Peyer's patch (tissue), 4 donors: ENCODE measurements at regions not wholly inside any gene's neighbourhood (a gene's known extent, or its start where the extent isn't known, plus 50 kb on each side); places are given as distances from the start of the nearest gene placed in this dataset.

ENCODE experiments used
- DNase-seq, 3 donors: peaks; one replicate each; pipeline ENCODE4 v3.0.0-alpha.2; 2017 to 2019
- H3K27ac ChIP-seq, 4 donors: fragments of 200-600 bp; sonication (generic); one replicate each; pipeline ENCODE4 v1.5.1; 2016 to 2019
- H3K27me3 ChIP-seq, 2 donors: fragments of 200-600 bp; sonication (generic); one replicate each; pipeline ENCODE4 v1.5.1; 2019
- H3K36me3 ChIP-seq, 3 donors: fragments of 200-600 bp; sonication (generic); one replicate each; pipeline ENCODE4 v1.5.1; 2016 to 2019
- H3K4me1 ChIP-seq, 4 donors: fragments of 200-600 bp; sonication (generic); one replicate each; pipeline ENCODE4 v1.5.1; 2016 to 2019
- H3K4me3 ChIP-seq, 4 donors: fragments of 200-600 bp; sonication (generic); 1 replicate in 3 of 4; 2 replicates in 1 of 4; pipeline ENCODE4 v1.5.1; 2016 to 2019; ENCODE audit warnings: mild to moderate bottlenecking in 1 of 4
- H3K9me3 ChIP-seq, 4 donors: fragments of 200-600 bp; sonication (generic); one replicate each; pipeline ENCODE4 v1.5.1; 2016 to 2019; ENCODE audit warnings: mild to moderate bottlenecking in 1 of 4
- POLR2A ChIP-seq, 2 donors: fragments of 450-650 bp; IDR thresholded peaks; one replicate each; pipeline ENCODE4 v1.5.1; 2017; ENCODE audit warnings: antibody characterized with exemption in 2 of 2, mild to moderate bottlenecking in 2 of 2, moderate library complexity in 2 of 2
- TF ChIP-seq, protein P1 (sequence below), 6 experiments: fragments of 450-650 bp in 4 of 6; fragments of 200-600 bp in 2 of 6; sonication (generic) in 1 of 6; IDR thresholded peaks; one replicate each; pipeline ENCODE4 v1.5.1; 2017 to 2019; ENCODE audit warnings: antibody characterized with exemption in 6 of 6, mild to moderate bottlenecking in 3 of 6, moderate library complexity in 1 of 6

DNA sequence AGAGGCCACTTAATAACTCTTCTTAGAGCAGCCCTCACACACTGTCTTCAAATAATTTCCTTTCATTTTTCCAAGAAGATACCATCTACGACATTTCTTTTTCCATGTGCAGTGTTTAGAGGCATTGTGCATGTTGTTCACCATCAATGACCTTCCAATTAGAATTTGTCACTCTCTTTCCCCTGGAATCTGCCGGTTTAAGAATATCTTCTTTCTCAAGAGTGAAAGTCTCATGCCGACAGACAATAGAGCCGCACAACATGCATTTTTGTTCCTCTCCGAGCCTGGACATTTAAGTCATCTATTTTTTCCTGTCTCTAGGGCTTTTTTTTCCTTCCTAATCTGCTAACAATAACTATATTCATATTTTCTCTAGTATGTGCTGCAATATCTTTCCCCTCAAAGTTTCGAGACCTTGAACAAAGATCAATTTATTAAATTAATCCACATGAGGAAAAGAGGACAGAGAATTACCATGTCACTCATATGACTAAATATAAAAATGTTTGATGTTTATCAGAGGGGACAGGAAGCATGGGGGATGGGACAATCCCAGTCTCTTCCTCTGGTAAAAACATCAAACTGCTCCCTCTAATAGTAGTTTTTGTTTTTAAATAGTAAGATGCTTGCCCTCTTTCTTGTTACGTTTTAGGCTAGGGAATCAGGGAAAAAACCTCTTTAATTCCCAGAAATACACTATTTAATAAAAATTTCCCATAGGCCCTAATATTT is 893.4 kb downstream of the C6orf118 start:
- Histone ChIP-seq H3K9me3 (no peaks in the 10 kb centered on the region), H3K4me3 (no peak overlapping the region), H3K4me1 (no peaks in the 10 kb centered on the region), H3K36me3 (no peaks in the 10 kb centered on the region), H3K27me3 (no peaks in the 10 kb centered on the region), H3K27ac (no peak overlapping the region)
- TF ChIP-seq, protein P1, sequence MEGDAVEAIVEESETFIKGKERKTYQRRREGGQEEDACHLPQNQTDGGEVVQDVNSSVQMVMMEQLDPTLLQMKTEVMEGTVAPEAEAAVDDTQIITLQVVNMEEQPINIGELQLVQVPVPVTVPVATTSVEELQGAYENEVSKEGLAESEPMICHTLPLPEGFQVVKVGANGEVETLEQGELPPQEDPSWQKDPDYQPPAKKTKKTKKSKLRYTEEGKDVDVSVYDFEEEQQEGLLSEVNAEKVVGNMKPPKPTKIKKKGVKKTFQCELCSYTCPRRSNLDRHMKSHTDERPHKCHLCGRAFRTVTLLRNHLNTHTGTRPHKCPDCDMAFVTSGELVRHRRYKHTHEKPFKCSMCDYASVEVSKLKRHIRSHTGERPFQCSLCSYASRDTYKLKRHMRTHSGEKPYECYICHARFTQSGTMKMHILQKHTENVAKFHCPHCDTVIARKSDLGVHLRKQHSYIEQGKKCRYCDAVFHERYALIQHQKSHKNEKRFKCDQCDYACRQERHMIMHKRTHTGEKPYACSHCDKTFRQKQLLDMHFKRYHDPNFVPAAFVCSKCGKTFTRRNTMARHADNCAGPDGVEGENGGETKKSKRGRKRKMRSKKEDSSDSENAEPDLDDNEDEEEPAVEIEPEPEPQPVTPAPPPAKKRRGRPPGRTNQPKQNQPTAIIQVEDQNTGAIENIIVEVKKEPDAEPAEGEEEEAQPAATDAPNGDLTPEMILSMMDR (IDR thresholded peaks at IDR 0.05), result no peak
- no peak for TF ChIP-seq POLR2A (IDR thresholded peaks at IDR 0.05)
- no peak for DNase-seq

DNA sequence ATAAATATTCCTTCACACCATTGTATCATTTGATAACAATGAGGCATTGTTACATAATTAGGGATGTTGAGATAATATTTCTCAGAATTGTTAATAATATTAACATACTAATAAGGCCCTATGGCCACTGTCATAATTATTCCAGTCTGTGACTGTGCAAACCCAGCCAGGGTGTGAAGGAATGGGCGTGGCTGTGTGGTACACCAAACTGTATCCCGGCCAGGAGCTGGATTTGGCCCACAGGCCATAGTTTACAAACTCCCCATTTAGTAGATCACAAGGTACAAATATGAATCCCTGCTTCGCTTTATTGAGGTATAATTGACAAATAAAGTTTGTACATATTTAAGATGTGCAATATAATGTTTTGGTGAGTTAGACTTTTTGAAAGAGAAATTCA is 894.7 kb downstream of the C6orf118 start:
- no peaks in the 10 kb centered on the region for H3K27me3 ChIP-seq
- TF ChIP-seq, protein P1 (IDR thresholded peaks at IDR 0.05), result no peak
- TF ChIP-seq POLR2A (IDR thresholded peaks at IDR 0.05), result no peak
- H3K36me3 ChIP-seq, result no peaks in the 10 kb centered on the region
- H3K27ac ChIP-seq, result no peak overlapping the region
- DNase-seq, result no peak
- H3K4me3 ChIP-seq, result no peak overlapping the region
- no peaks in the 10 kb centered on the region for H3K9me3 ChIP-seq
- no peaks in the 10 kb centered on the region for H3K4me1 ChIP-seq

DNA sequence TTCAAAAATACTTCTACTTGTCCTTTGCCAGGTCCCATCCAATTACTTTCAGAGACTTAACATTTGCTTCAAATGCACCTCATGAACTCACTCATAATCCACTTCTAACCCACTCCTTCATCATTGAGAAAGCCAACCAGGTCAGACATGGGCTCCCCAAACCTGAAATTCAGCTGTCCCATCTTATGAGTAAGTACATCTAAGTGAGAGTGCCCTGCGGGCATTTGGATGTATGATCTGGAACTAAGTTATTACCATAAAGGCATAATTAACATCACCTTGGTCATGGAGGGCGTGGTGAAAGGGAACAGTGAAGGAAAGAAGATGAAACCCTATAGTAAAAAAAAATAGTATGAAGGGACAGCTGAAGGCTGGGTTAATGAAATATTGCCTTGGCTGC is 896.8 kb downstream of the C6orf118 start:
- H3K4me1 ChIP-seq, result no peaks in the 10 kb centered on the region
- no peak for DNase-seq
- no peak for TF ChIP-seq POLR2A (IDR thresholded peaks at IDR 0.05)
- TF ChIP-seq, protein P1 (IDR thresholded peaks at IDR 0.05), result no peak
- H3K4me3 ChIP-seq, result no peak overlapping the region
- no peaks in the 10 kb centered on the region for H3K27me3 ChIP-seq
- no peaks in the 10 kb centered on the region for H3K36me3 ChIP-seq
- H3K27ac ChIP-seq, result no peak overlapping the region
- no peaks in the 10 kb centered on the region for H3K9me3 ChIP-seq

DNA sequence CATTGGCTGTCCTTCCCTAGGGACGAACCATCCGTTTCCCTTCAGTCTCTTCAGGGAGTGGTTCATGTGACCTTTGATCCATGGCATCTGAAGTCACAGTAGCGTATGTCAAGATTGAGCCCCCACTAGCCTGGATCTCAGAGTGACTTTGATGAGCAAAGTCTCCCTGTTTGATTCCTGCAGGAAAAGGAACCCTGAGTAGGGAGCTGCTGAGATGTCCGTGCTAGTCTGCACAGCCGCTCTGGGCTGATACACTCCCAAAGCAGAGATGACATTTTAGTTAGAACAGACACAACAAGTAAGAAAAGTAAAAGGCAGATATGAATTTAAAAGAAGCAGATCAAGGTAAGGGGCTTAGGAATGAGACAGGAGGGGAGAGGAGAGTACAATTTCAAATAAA is 899.4 kb downstream of the C6orf118 start:
- no peak overlapping the region for H3K27ac ChIP-seq
- TF ChIP-seq POLR2A (IDR thresholded peaks at IDR 0.05), result no peak
- TF ChIP-seq, protein P1 (IDR thresholded peaks at IDR 0.05), result no peak
- no peak overlapping the region for H3K4me3 ChIP-seq

DNA sequence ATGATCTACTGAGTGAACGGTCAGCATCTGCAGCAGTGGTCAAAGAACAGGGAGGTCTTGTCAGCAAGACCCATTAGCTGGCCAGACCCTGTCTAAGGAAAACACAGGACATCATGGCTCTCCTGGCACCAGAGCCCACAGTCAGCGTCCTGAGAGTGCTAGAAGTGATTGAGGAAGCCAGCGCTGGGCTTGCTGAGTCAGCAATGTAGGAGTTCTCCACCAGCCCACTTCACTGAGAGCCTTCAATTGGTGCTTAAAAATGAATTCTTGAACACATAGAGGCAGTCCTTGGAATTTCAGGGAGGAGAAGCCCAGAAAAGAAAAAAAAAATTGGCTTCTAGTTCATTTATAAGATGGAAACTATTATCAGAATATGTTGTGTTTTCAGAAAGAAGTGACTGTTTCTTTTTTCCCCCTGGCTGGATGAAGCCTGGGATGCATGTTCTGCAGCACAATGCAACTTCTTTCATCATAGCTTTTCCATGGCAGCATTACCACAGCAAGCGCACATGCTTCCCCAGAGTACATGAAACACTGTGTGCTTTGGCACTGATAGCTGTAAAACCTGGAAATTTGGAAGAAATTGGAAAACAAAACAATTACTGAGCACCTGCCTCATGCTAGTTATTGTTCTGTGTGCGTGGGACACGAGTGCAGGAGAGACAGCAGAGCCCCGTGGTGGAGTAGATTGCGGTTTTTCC is 899.9 kb downstream of the C6orf118 start:
- Histone ChIP-seq H3K27ac (no peak overlapping the region), H3K27me3 (no peaks in the 10 kb centered on the region), H3K4me1 (no peaks in the 10 kb centered on the region), H3K36me3 (no peaks in the 10 kb centered on the region), H3K4me3 (no peak overlapping the region), H3K9me3 (no peaks in the 10 kb centered on the region)
- TF ChIP-seq POLR2A (IDR thresholded peaks at IDR 0.05), result no peak
- TF ChIP-seq, protein P1 (IDR thresholded peaks at IDR 0.05), result no peak
- DNase-seq, result no peak

More for the DNA sequence above, 899.4 kb downstream of the C6orf118 start:
- Histone ChIP-seq H3K36me3 (no peaks in the 10 kb centered on the region), H3K4me1 (no peaks in the 10 kb centered on the region), H3K27me3 (no peaks in the 10 kb centered on the region), H3K9me3 (no peaks in the 10 kb centered on the region)
- DNase-seq, result no peak
